ENCODE measurements at regions not wholly inside any gene's neighbourhood (a gene's known extent, or its start where the extent isn't known, plus 50 kb on each side); places are given as distances from the start of the nearest gene placed in this dataset.
A peak's percentile ranks its signal among the peaks of the same experiment; 100 is the strongest.

- ATAC-seq = peak; percentile 61
Observed at GRCh38 chr1:147851149-147851548, 51.4 kb upstream of the GJA8 start.

GRCh38 chr1:147852706-147853225, 49.8 kb upstream of the GJA8 start:
- ATAC-seq (no peak), DNase-seq (ENCODE audit: low spot score) (no peak)

More at GRCh38 chr1:147851149-147851548, 51.4 kb upstream of the GJA8 start:
- DNase-seq (ENCODE audit: low spot score) = no peak

Measured in left lobe of liver (tissue), 2 donors.